Caco-2 (cell line): ENCODE measurements at regions not wholly inside any gene's neighbourhood (a gene's known extent, or its start where the extent isn't known, plus 50 kb on each side); places are given as distances from the start of the nearest gene placed in this dataset.

Source experiments
- BruUV-seq: library from RNA; stranded (reverse); fragments of 400-500 nt; replicated peaks from 2 replicates; lab custom pipeline; 2021; lab: Mats Ljungman, UMichigan
- CTCF ChIA-PET: fragments of 300-600 bp; sonication (Branson Sonifier 250); formaldehyde crosslinking; loops from one replicate; lab custom pipeline; 2022; ENCODE audit warnings: antibody characterized with exemption; lab: Charles Lee
- POLR2A ChIA-PET: fragments of 300-600 bp; sonication (Branson Sonifier 250); formaldehyde crosslinking; loops from one replicate; lab custom pipeline; 2022; ENCODE audit warnings: antibody characterized with exemption; lab: Charles Lee
- DNase-seq, 2 experiments: peaks; one replicate each; pipeline versions ENCODE4 v3.0.0 to v3.0.0-alpha.2; 2020 to 2022
- H3K27me3 ChIP-seq: replicated peaks from 2 replicates; pipeline ENCODE4 v1.6.0; 2011; ENCODE audit warnings: low read length; ENCODE audit not compliant: control insufficient read depth, insufficient read depth
- H3K36me3 ChIP-seq: 2 replicates; pipeline ENCODE4 v1.5.1; 2011; ENCODE audit warnings: low read length; ENCODE audit not compliant: control insufficient read depth, insufficient read depth
- H3K4me1 ChIP-seq: fragments of 250-450 bp; sonication (Bioruptor Pico); 2 replicates; pipeline ENCODE4 v1.5.1; 2020; ENCODE audit warnings: mild to moderate bottlenecking
- H3K4me3 ChIP-seq: 2 replicates; pipeline ENCODE4 v1.5.1; 2011; ENCODE audit warnings: low read depth, mild to moderate bottlenecking, control low read depth, low read length
- H3K9me3 ChIP-seq: fragments of 250-450 bp; sonication (Bioruptor Pico); 2 replicates; pipeline ENCODE4 v1.5.1; 2020; ENCODE audit warnings: mild to moderate bottlenecking, moderate library complexity
- H3K27ac Mint-ChIP-seq: one replicate; pipeline ENCODE4 v1.8.0; 2022; ENCODE audit warnings: mixed read lengths; ENCODE audit not compliant: unreplicated experiment
- H3K27me3 Mint-ChIP-seq: one replicate; pipeline ENCODE4 v1.8.0; 2022; ENCODE audit warnings: mixed read lengths; ENCODE audit not compliant: insufficient read depth, unreplicated experiment
- H3K36me3 Mint-ChIP-seq: one replicate; pipeline ENCODE4 v1.8.0; 2022; ENCODE audit warnings: mild to moderate bottlenecking, mixed read lengths; ENCODE audit not compliant: insufficient read depth, unreplicated experiment
- H3K4me1 Mint-ChIP-seq: one replicate; pipeline ENCODE4 v1.8.0; 2022; ENCODE audit warnings: low read depth, mixed read lengths; ENCODE audit not compliant: unreplicated experiment
- H3K4me3 Mint-ChIP-seq: one replicate; pipeline ENCODE4 v1.8.0; 2022; ENCODE audit warnings: mild to moderate bottlenecking, moderate library complexity, mixed read lengths; ENCODE audit not compliant: unreplicated experiment
- H3K9me3 Mint-ChIP-seq: one replicate; pipeline ENCODE4 v1.8.0; 2022; ENCODE audit warnings: mixed read lengths; ENCODE audit not compliant: unreplicated experiment
- CTCF ChIP-seq, 2 experiments: fragments of 200-600 bp in 1 of 2; IDR thresholded peaks; 1 replicate in 1 of 2; 2 replicates in 1 of 2; pipeline versions ENCODE4 v1.5.1 to v1.8.0; 2011 to 2022; ENCODE audit warnings: antibody characterized with exemption in 1 of 2, control low read depth in 1 of 2, inconsistent platforms in 1 of 2, low read depth in 1 of 2, low read length in 1 of 2, mild to moderate bottlenecking in 1 of 2, moderate library complexity in 1 of 2; ENCODE audit not compliant: insufficient read depth in 1 of 2, severe bottlenecking in 1 of 2, unreplicated experiment in 1 of 2
- intact Hi-C: fragments of 100-400 bp; cut with micrococcal nuclease; formaldehyde crosslinking; loops from one replicate; pipeline ENCODE4 v1.10.0; 2022; ENCODE audit not compliant: unreplicated experiment

DNA sequence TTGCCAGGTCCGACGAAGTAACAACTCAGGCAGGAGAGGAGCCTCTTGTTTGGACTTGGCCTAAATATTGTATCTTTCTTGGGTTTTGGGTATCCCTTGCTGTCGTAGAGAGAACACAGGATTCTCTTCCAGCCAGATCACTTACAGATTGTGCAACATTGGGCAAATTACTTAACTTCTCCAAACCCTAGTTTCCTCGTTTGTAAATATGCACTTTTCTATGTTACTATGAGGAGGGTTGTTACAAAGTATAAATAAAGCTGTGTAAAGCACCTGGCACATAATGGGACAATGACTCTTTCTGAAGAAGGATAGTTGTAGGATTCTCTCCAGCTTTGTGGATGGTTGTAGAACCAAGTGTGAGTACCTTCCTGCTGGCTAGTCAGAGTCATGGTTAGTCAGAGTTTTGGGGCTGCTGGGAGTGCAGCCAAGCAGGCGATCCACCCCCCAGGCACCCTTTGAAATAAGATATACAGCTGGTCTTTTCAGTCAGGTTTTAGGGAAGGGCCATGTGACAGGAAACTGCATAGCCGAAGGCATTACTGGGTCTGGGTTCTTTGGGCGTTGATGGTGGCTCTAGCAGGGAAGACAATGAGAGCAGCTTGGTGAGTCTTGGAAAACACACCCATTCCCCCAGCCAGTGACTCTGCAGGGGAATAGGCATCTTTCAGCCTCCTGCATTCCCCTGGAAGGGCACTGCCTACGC, 49.9 kb upstream of the GDNF start:
- Mint-ChIP-seq H3K36me3 (no peaks in the 10 kb centered on the region), H3K27ac (no peak overlapping the region), H3K9me3 (no peaks in the 10 kb centered on the region), H3K27me3 (peaks cover 16% of the 10 kb centered on the region), H3K4me1 (no peaks in the 10 kb centered on the region), H3K4me3 (no peak overlapping the region)
- H3K36me3 ChIP-seq = no peaks in the 10 kb centered on the region
- BruUV-seq = no TSS peak
- no peaks in the 10 kb centered on the region for H3K27me3 ChIP-seq
- no peak for DNase-seq
- intact Hi-C loops = no loop called here
- no peaks in the 10 kb centered on the region for H3K4me1 ChIP-seq
- H3K4me3 ChIP-seq = no peak overlapping the region
- ChIA-PET CTCF (no interaction called here), POLR2A (no interaction called here)
- TF ChIP-seq CTCF (IDR thresholded peaks at IDR 0.05; ENCODE audit: insufficient read depth in 1 of 2, low read depth in 1 of 2, low read length in 1 of 2, severe bottlenecking in 1 of 2, unreplicated experiment in 1 of 2) = no peak
- H3K9me3 ChIP-seq = no peaks in the 10 kb centered on the region
